HPDE6-E6E7 (cell line): ENCODE measurements at regions not wholly inside any gene's neighbourhood (a gene's known extent, or its start where the extent isn't known, plus 50 kb on each side); places are given as distances from the start of the nearest gene placed in this dataset.

Experiments used
- DNase-seq: peaks from one replicate; pipeline ENCODE4 v3.0.0; 2011; ENCODE audit warnings: missing footprints; ENCODE audit errors: extremely low spot score

- no peak for DNase-seq
These were observed 63.6 kb downstream of the NUDT12 start for GRCh38 chr5:103498800-103499551.

DNA sequence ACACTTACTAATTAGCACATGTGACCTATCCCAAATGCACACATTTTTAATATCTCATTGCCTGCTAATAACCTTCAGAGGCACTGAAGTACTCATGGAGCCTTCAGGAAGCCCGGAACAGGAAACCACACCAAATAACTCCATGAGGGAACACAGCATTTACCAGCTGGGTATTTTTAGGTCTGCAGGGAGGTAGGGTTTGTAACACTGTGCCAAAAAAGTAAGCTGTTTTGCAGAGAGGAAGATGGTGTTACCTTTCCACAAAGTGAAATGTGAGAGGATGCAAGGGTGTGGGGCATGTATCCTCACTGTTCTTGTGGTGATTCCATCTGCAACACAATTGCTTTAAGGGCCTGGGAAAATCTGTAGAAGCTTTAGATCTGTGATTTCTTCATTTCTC, 64.4 kb downstream of the NUDT12 start:
- DNase-seq: no peak

DNA sequence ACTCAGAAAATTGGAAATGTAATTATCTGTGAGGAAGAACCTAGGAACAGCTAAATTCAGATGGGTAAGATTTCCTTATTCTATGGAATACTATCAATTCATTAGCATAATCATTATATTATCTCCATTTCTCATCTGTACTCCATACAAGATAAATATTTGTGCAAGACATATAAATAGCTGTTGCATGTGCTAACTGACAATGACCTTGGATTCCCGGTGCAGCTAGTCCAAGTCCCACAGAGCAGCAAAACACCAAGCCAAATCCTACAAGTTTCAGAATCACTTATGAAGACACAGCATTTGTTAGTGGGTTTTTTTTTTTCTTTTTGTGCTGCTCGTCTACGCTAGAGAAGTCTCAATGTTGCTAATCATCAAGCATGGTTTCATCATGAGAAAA, 64.8 kb downstream of the NUDT12 start:
- no peak for DNase-seq

DNA sequence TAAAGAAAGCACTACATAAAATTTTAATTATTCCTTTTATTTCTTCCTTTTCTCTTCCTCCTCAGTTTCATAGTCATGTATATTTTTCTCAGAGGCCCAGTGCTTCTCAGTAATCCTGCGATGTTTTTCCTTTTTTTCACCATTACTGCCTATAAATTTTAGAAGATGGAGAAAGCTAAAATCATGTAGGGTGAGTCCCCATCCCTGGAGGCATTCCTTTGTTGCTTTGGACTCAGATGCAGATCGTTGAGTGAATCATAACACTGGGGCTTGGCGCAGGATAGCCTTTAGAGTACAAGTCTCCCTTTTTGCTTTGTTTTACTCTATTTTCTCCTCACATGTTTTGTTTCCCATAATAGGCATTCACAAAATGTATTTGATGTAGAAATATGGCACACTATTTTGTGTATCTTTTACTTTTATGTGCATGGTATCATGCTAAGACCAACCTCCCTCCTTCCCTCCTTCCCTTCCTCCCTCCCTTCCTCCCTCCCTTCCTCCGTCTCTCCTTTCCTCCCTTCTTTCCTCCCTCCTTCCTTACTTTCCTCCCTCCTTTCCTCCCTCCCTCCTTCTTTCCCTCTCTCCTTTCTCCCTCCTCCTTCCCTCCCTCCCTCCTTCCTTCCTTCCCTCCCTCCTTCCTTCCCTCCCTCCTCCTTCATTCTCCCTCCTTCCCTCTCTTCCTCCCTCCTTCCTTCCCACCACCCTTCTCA, 72.4 kb downstream of the NUDT12 start:
- no peak for DNase-seq

DNA sequence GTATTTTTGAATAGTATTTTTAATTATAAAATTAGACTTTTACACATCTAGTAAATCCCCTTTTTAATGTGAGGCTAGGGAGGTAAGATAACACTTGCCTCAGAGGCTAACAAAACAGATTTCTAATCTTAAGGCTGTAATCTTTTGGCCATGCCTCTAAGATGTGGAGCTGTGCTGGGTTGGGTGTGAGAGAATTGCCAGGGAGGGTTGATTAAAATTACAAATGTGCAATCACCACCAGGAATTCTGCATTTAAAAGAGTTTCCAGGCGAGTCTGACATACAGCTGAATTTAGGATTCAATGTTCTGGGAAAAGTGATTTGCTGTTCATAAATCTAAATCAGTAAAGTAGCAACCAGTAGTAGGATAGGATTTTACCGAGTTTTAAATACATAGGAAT, 73.3 kb downstream of the NUDT12 start:
- DNase-seq: no peak

GRCh38 chr5:103487822-103488493, 74.6 kb downstream of the NUDT12 start:
- DNase-seq: no peak

- no peak for DNase-seq
These were observed 75.4 kb downstream of the NUDT12 start for GRCh38 chr5:103487218-103487617.

GRCh38 chr5:103486739-103487138, 75.8 kb downstream of the NUDT12 start:
- DNase-seq: no peak

DNA sequence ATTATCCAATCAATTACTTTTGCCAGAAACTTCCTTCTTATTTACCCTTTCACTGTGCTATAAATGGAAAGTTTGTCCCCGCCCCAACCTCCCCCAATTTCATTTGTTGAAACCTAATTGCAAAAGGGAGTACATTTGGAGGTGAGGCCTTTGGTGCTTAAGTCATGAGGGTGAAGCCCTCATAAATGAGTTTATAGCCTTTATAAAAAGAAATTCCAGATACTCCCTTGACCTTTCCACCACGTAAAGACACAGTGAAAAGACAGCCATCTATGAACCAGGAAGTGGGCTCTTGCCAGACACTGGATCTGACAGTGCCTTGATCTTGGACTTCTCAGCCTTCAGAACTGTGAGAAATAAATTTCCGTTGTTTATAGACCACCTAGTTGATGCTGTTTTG, 82.3 kb downstream of the NUDT12 start:
- DNase-seq: no peak

GRCh38 chr5:103477678-103478077, 84.9 kb downstream of the NUDT12 start:
- no peak for DNase-seq

DNA sequence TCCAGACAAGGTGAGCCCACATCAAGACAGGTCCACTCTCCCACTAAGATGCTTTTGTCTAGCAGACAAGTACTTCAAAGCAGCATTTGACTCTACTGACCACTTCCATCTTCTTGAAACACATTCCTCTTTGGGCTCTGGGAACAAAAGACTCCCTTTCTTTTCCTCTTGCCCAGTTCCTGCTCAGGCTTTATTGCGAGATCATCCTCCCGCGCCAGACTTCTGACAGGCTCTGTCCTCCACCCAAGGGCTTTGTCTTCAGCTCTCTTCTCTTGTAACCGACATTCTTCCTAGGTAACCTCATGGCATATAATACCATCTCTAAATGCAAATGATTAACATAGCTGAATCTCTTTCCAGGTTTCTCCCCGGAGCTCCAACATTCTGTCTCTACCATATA, 85.8 kb downstream of the NUDT12 start:
- DNase-seq: no peak

- DNase-seq: peak; percentile 10
These were observed 86.9 kb downstream of the NUDT12 start for GRCh38 chr5:103475629-103476240.

GRCh38 chr5:103474677-103475076, 87.9 kb downstream of the NUDT12 start:
- DNase-seq: no peak

DNA sequence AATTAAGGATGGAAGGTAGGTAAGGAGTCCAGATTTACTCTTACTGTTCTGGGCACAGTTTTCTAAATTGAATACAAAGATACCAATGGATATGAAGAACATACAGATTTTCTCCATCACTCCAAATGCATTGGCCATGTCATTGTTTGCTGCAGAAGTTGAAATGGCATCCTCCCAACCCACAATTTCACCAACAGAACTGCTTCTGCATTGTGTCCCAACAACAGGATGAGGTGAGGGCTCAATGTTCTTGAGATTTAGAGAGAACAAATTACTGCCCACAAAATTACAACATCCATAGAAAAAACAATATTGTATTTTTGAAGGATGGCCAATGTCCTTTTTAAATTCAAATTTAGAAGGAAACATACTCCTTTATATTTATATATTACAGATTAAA, 88.9 kb downstream of the NUDT12 start:
- DNase-seq: no peak

DNA sequence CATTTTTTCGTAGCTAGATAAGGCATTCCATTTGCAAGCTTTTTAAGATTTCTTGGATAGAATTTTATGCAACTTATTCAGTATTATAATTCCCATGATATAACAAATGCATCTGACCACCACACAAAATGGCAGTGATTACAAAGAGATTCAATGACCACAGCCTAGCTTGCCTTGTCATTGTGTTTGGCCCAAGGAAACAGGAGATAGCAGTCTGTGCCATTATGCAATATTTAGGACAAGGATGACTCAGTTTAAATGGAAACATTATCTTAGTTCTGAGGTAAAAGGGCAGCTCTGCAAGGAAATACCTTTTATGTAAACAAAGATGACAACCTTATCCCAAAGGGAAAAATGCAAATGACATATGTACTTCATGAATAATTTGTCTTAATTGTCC, 89.8 kb downstream of the NUDT12 start:
- DNase-seq: no peak

DNA sequence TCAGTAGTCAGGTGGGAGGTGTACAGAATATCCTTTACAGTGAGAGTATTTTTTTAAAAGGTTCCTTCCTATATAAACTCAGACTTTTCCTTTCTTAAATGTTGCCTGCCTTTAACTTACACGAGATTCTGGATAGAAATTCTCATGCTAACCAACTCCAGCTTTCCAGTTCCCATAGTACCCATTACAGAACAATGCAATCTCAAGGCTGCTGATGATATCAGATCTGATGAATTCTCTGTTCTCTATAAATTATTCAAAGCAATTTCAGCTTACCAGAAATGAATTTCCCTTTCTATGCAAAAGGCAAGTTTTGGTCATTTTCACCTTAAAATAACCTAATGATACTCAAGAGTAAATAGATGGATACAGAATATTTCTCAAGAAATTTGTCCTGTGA, 90.3 kb downstream of the NUDT12 start:
- no peak for DNase-seq

DNA sequence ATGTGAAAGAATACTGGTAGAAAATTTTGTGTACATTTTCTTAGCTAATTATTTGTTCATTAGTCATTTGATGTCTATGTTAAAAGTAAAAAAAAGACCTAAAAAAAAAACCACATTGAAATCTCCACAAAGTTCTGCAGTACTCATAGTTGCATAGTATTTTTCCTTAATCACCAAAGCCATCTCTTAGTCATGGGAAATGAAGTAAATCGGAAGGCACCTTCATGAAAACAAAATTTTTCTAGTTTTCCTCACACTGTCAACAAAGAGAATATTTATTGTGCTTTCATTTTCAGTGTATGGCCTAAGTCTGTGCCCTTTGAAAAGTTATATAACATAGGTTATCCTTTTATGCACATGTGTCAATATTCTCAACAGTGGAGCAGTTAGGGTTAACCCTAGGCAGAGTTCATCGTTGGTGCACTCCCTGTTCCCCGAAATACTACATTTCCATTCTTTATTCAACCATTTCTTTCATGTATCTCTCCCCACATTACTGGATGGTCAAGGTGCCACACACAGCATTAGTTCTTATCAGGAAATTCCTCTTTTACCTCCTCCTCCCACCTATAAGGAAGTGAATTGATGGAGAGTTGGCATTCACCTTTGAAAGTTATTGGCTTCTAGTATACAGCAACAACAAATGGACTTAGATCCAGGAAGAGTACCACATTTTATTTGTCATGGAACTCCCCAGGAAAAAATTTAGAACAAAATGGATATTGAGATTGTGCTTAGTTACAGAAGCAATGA, 93.1 kb downstream of the NUDT12 start:
- no peak for DNase-seq

- DNase-seq: no peak
These were observed 94.8 kb downstream of the NUDT12 start for GRCh38 chr5:103467831-103468230.

- no peak for DNase-seq
These were observed 96.1 kb downstream of the NUDT12 start for GRCh38 chr5:103466495-103466894.

DNA sequence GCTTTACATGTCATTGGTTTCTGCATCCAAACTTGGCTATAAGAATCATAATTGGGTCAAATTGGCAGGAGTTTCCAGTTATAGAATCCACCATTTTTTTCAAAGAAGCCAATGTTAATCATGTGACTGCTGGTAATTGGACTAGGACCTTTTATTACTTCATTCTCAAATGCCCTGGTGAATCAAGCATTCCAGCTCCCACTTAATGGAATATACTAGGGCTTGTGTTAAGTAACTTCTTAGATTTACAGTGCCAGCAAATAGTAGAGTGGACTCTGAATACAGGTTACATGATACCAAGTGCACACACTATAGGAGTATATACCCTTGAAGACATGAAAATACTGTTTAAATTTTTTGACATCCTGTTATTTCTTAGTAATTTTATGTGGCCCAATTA, 96.7 kb downstream of the NUDT12 start:
- no peak for DNase-seq

DNA sequence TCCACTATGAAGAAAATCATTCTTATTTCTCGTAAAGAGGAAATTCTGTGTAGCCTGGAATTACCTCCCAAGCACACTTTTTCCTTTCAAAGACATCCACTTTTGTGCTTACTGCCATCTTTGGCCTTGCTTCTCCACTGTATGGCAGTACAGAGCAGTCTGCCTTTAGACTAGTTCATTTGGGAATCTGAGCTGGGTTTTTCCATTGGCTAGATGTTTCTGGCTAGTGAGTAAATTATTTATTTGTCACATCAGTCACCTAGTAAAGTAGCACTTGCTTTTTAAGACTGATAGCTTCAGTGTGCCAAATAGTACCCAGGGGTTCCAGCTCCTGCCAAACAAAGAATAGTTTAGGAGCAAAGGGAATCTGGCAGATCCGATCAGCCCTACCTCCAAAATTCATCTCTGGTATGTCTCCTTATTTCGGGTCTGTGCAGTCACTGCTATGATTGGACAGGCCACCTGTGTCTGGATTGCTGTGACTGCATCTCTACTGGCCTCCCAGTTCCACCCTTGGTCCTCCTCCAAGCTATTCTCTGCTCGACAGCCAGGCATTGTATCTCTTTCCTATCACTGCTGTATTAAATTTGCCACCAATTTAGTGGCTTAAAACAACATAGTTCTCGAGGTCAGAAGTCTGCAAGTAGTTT, 97.6 kb downstream of the NUDT12 start:
- no peak for DNase-seq
